ENCODE measurements at regions not wholly inside any gene's neighbourhood (a gene's known extent, or its start where the extent isn't known, plus 50 kb on each side); places are given as distances from the start of the nearest gene placed in this dataset.

GRCh38 chr15:31151301-31152233 is 50.0 kb upstream of the TRPM1 start:
- no peak for DNase-seq (ENCODE audit: low read depth in 2 of 2)

- no peak for DNase-seq (ENCODE audit: low read depth in 2 of 2)
Measured at GRCh38 chr15:31153531-31153930, 52.0 kb upstream of the TRPM1 start.

- DNase-seq (ENCODE audit: low read depth in 2 of 2) = no peak
Measured at GRCh38 chr15:31155151-31155550, 53.6 kb upstream of the TRPM1 start.

- DNase-seq (ENCODE audit: low read depth in 2 of 2) = no peak
Measured at GRCh38 chr15:31156226-31156625, 54.7 kb upstream of the TRPM1 start.

- no peak for DNase-seq (ENCODE audit: low read depth in 2 of 2)
Measured at GRCh38 chr15:31156808-31157207, 55.3 kb upstream of the TRPM1 start.

- DNase-seq (ENCODE audit: low read depth in 2 of 2) = no peak
Measured at GRCh38 chr15:31157644-31158069, 56.1 kb upstream of the TRPM1 start.

GRCh38 chr15:31158858-31159569 is 57.5 kb upstream of the TRPM1 start:
- DNase-seq (ENCODE audit: low read depth in 2 of 2) = no peak

GRCh38 chr15:31159837-31160236 is 58.3 kb upstream of the TRPM1 start:
- no peak for DNase-seq (ENCODE audit: low read depth in 2 of 2)

- DNase-seq (ENCODE audit: low read depth in 2 of 2) = no peak
Measured at GRCh38 chr15:31160297-31160696, 58.8 kb upstream of the TRPM1 start.

- no peak for DNase-seq (ENCODE audit: low read depth in 2 of 2)
Measured at GRCh38 chr15:31160740-31161495, 59.4 kb upstream of the TRPM1 start.

GRCh38 chr15:31161951-31162350 is 60.4 kb upstream of the TRPM1 start:
- no peak for DNase-seq (ENCODE audit: low read depth in 2 of 2)

GRCh38 chr15:31162721-31163510 is 61.4 kb upstream of the TRPM1 start:
- DNase-seq (ENCODE audit: low read depth in 2 of 2) = no peak

GRCh38 chr15:31163769-31164572 is 62.4 kb upstream of the TRPM1 start:
- DNase-seq (ENCODE audit: low read depth in 2 of 2) = no peak

GRCh38 chr15:31164573-31164912 is 63.0 kb upstream of the TRPM1 start:
- no peak for DNase-seq (ENCODE audit: low read depth in 2 of 2)

- DNase-seq (ENCODE audit: low read depth in 2 of 2) = no peak
Measured at GRCh38 chr15:31169558-31169957, 68.0 kb upstream of the TRPM1 start.

- no peak for DNase-seq (ENCODE audit: low read depth in 2 of 2)
Measured at GRCh38 chr15:31171731-31172130, 70.2 kb upstream of the TRPM1 start.

GRCh38 chr15:31172606-31173005 is 71.1 kb upstream of the TRPM1 start:
- no peak for DNase-seq (ENCODE audit: low read depth in 2 of 2)

GRCh38 chr15:31173790-31174450 is 72.4 kb upstream of the TRPM1 start:
- no peak for DNase-seq (ENCODE audit: low read depth in 2 of 2)

GRCh38 chr15:31175484-31175883 is 74.0 kb upstream of the TRPM1 start:
- no peak for DNase-seq (ENCODE audit: low read depth in 2 of 2)

GRCh38 chr15:31177951-31178350 is 76.4 kb upstream of the TRPM1 start:
- no peak for DNase-seq (ENCODE audit: low read depth in 2 of 2)

Data from stimulated activated CD4-positive, alpha-beta T cell treated with anti-CD3 and anti-CD28 coated beads, Interleukin-4, amount 100 ng/mL, for 48 hours (primary cell).